ENCODE measurements at regions not wholly inside any gene's neighbourhood (a gene's known extent, or its start where the extent isn't known, plus 50 kb on each side); places are given as distances from the start of the nearest gene placed in this dataset.

DNA sequence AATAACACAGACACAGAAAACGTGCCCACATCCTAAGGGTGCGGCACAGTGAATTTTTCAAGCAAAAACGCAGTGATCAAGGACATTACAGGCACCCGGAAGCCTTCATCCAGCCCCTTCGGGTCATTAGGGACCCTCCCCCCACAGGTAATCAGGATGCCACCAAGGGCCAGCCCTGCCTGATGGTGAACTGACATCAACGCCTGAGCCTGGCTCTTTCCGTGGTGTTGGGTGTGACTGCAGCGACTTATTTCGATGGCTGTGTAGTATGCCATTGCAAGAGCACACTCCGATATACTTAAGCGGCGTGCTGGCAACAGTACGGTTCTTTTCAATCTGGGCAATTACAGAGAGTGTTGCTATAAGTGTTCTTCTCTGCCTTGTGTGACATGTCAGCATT lies 310.0 kb upstream of the IRX1 start:
- no peak for TF ChIP-seq POLR2A (IDR thresholded peaks at IDR 0.05)
- TF ChIP-seq, protein P1, sequence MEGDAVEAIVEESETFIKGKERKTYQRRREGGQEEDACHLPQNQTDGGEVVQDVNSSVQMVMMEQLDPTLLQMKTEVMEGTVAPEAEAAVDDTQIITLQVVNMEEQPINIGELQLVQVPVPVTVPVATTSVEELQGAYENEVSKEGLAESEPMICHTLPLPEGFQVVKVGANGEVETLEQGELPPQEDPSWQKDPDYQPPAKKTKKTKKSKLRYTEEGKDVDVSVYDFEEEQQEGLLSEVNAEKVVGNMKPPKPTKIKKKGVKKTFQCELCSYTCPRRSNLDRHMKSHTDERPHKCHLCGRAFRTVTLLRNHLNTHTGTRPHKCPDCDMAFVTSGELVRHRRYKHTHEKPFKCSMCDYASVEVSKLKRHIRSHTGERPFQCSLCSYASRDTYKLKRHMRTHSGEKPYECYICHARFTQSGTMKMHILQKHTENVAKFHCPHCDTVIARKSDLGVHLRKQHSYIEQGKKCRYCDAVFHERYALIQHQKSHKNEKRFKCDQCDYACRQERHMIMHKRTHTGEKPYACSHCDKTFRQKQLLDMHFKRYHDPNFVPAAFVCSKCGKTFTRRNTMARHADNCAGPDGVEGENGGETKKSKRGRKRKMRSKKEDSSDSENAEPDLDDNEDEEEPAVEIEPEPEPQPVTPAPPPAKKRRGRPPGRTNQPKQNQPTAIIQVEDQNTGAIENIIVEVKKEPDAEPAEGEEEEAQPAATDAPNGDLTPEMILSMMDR (IDR thresholded peaks at IDR 0.05) = no peak

Measured in thyroid gland (tissue), 4 donors.